GM18519 (cell line): ENCODE measurements at regions not wholly inside any gene's neighbourhood (a gene's known extent, or its start where the extent isn't known, plus 50 kb on each side); places are given as distances from the start of the nearest gene placed in this dataset.
A peak's percentile ranks its signal among the peaks of the same experiment; 100 is the strongest.

Experiments
- ATAC-seq: cut with Tn5 transposase; IDR thresholded peaks from one replicate; pipeline ENCODE4 v1.9.1; 2021; ENCODE audit warnings: mild to moderate bottlenecking, moderate library complexity; ENCODE audit not compliant: unreplicated experiment, low FRiP score

DNA sequence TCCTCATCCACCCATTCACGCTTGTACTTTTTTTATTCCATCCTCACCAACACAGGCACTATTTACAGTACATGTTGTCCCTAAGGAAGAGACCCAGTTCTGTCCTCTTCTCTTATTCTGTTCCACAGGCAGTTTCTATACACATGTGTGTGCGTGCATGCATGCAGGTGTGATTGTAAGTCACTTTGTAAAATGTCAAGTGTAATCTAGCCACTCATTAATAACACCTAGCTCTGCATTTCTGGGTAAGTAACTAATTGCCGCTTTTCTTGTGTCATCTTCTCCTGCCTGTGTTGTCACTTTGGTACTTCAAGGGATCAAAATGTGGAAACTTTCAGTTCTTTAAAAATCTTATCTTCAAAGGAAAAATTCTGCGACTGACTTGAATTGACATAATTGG, 377.2 kb downstream of the SEC16B start:
- ATAC-seq: no peak

DNA sequence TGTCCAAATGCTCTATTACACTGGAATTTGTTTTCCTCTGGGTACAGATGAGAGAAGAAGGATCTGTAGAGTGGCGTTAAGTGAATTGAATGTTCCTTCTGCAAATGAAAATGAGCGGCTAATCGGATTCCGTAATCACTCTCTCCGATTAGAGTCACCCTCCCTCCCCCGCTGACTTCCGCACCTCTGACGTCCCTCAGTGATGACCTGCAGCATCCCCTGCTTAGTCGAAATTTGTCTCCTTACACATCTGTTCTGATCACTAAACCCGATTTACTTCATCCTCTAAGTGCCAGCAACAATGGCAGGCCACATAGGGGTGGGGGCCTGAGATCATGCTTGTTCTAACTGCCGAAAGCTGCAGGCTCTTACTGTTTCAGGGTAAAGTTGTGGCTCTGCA, 378.7 kb downstream of the SEC16B start:
- no peak for ATAC-seq

DNA sequence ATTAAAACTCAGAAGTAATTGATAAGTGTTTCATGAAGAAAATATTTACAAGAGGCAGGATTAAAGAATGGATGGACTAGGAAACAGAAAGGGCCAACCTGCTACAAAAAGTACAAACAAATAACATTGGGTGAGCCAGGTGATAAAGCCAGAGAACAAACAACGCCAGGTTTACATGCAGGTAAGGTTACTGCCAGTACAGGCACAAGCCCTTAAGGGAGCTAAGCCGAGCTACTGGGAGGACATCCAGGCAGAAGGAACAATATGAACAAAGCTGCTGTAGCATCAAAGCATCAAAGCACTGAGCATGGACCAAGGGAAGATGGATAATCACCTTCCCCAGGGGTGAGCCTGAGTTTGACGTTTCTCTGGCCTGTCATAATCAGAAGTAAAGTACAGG, 380.7 kb downstream of the SEC16B start:
- no peak for ATAC-seq

DNA sequence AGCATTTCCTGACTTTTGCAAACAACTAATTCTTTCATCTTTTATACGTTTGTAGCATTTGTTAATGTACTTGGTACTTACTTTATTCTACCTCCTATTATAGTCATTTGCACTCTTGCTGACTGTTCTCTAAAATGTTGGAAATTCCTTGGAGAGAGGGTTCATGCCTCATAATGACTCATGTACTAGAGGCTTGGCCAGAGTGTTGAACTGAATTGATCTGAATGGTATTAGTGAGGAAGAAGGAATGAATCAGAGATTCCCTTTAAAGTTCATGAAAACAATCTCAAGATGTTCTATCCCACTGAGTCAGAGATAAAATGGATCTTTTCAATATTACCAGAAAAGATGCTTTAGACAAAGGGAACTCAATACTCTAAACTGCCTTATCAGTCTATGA, 383.4 kb downstream of the SEC16B start:
- ATAC-seq: no peak

DNA sequence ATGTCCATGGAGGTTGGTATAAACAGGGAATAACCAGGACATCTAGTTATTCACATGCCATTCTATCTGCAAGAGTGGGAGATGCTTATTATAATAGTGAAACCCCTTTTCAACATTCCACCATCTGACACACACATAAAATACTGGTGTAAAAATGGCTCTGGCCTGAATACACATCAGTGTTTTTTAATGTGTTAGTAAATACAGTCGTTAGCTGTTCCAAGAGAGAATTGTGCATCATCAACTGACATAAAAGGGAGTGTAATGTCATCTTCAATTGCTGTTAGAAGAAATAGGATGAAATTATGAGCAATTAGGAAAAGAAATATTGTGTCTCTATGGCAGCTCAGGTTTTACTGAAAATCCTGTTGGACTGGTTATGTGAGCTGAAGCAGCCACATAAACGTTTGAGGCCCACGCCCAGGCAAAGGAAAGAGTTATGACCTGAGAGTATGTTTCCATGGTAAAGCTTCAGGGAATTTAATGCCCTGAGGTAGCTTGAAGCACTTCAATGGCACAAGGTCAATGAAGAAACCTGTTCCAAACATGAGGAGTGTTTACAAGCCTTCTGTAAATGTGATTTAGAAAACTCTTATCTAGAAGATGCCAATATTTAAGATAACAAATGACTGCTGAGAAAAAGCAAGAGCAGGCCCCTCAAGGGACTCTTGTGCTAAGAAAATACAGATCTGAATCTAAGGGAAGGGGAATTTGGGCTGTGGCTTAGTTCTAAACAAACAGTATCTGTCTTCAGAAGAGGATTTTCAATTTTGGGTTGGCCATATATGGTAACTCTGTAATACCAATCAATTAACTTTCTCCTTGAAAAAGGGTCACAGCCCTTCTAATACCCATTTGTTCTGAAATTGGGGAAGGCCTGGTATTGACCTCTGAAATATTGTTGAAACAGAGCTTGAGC, 384.3 kb downstream of the SEC16B start:
- ATAC-seq: no peak

DNA sequence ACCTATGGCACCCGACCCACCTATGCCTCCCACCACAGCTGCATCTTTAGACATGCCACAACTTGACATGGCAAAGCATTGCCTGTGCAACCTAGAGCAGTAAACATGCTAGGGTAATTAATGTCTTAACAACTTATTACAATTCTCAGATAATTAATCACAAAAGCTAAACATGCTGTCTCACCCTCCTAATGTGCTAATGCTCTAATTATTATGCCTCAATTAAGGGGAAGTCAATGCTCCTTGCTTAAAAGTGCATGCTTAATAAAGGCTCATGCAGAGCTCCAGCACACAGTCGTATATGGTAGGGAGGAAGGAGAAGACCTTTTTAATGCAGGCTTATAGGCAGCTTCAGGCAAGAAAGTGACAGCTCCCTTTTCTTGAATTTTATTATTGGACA, 396.0 kb downstream of the SEC16B start:
- ATAC-seq: no peak

DNA sequence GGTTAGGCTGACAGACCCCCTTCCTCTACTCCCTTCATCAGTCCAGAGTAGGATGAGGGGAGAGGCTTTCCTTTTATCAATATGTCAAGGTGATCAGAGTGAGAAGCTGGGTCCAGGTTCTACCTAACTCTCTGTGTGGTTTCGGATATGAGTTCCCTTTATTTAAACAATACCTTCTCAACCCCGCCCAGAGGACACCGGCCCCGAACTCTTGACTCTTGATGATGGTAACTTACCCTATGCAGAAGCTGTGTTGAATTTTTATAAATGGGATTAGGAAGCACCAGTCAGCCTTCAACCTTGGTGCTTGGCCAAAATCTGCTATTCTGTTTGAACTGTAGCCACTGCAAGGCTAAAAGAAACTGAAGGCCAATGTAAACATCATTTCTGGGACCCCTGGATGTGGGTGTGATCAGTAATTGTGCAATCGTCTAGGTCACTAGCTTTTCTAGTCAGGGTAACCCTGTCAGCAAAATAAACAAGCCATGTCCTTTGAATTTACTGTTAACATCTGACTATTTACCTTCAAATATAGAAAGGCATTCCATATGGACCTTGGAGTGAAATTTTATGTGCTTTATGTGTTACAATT, 398.3 kb downstream of the SEC16B start:
- no peak for ATAC-seq

DNA sequence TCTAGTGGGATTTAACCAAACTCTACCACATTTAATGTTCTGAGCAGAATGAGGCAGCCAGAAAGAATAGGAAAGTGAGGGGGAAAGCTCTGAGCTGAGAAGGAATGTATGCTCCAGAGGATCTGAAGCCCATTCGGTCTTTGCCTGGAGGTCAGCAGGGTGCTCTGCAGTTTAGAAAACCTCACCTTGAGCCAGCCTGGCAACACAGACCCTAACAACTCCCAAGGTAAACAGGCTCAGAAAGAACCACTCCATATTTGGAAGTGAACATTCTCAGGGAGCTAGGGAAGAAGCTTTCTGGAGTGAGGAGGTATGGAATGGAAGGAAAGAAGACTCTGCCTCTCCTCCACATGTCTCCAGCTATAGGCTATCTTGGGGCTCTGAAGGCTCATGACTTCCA, 398.8 kb downstream of the SEC16B start:
- no peak for ATAC-seq

DNA sequence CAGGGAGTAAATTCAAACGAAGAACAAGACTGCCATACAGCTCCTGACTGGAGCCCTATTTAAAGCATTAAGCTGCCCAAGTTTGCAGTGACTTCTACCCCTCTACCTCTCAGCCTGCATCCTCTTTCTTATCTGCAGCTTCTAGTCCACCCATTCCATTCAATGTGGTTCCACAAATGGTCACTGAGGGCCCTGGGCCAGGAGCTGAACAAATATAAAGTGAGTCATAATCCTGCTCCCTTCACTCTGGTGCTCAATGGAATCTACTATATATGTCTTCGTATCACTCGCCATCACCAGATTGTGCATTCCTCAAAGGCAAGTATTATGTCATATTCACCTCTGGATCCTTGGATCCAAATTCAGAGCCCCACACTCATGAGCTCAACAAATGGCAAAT, 398.7 kb downstream of the BRINP2 start:
- no peak for ATAC-seq

DNA sequence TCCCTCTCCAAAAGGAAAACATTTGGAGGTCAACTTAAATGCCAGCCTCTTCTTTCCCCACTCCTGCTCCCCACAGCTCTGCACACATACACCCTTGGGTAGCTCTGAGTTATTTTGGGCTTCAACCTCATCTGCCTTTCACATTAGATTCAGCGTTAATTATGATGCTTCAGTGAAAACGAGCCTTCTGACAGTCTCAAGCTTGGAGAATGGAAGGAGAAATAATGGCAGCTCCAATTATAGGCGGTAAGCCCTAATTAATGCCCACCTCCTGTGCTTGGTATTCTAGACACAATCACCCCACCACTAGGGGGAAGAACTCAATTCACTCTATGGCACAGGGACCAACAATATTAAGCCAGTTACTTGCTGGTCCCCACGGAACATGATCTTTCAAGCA, 397.9 kb downstream of the BRINP2 start:
- no peak for ATAC-seq

DNA sequence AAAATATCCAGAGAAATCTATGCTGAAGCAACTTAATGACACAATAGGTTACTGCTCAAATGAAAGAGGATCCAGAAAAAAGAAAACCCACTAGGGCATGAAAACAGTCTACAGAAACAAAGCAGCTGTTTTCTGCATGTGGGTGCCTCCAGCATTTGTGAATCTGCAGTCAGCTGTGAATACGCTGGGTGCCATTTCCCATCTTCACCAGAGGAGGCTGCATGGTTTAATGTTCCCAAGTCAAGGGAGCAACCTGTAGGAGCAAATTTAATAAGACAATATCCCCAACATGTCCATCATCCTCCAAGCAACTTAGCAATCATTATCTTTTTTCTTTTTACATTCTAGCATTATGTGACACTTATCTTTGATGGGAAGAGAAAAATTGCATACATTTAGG, 396.6 kb downstream of the BRINP2 start:
- no peak for ATAC-seq

DNA sequence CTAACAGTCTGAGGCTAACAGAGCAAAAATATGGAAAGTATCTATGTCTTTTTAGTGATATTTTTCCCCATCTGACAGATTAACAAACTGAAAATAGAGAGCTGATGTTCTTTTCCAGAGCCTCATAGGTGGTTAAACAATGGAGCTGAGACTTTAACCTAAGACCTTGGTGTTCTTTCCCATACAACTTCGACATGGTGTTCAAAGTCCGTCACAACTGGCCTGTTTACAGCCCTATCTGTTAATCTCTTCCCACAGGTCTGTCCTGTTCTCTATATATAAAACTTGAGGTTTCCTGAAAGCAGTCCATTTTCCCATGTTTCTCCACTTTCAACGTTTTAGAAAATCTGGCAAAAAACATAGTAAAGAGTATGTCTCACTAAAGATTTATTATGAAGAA, 395.7 kb downstream of the BRINP2 start:
- ATAC-seq: no peak

DNA sequence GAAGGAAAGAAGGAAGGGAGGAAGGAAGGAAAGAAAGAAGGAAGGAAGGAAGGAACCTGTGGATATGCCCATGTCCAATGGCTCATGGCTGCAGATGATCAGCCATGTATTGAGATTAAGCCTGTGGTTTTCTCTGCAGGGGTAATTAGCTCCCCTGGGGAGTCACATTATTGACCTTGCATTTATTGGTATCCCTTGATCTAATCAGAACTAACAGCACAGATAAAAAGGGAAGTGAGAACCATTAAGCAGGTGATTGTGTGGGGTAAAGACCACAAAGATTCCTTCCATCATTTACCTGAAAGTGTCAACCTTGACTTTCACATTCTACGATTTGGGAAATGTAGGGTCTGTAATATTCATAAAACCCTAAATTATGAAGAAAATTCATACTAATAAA, 390.7 kb downstream of the BRINP2 start:
- ATAC-seq: peak; percentile 85

DNA sequence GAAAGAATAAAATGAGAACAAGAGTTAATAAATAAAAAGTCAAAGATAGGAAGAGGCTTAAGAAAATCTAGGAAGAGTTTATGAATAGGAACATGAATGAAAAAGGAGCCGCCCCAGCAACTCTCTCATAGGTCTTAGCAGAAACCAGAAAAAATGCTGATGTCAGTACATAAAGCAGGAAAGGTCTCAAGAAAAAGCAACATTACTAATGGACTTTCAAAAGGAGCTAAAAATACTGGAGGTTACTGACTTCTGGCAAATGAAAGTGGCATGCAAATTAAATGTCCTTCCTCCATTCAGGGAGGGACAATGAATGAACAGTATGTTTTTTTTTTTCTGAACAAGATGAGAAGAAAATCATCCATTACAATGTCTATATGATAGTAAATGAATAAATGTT, 387.6 kb downstream of the BRINP2 start:
- peak; percentile 45 for ATAC-seq

DNA sequence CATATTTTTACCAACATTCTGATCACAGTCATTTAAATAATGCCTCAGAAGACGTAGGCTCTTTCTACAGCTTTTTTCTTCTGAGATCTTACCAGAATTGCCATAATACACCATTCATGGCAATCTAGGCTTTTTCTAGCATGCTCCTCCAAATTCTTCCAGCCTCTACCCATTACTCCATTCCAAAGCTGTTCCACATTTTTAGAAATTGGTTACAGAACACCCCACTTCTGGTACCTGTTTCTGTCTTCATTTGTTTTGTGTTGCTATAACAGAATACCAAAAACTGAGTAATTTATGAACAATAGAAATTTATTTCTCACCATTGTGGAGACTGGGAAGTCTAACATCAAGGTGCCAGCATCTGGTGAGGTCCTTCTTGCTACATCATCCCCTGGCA, 385.4 kb downstream of the BRINP2 start:
- no peak for ATAC-seq

DNA sequence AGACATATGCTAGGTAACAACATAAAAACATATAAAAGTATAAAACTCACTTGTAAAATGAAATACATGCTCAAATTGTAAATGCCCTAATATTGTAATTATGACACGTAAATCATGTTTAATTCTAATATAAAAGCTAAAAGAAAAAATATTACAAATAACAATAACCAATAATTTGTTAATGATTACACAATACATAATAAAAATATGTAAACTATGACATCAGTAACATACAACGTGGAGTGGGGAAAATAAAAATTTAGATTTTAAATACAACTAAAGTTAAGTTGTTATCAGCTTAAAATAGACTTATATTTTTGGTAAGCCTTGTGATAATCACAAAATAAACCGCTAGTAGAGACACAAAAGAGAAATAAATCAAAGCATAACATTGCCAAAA, 376.4 kb downstream of the BRINP2 start:
- no peak for ATAC-seq

DNA sequence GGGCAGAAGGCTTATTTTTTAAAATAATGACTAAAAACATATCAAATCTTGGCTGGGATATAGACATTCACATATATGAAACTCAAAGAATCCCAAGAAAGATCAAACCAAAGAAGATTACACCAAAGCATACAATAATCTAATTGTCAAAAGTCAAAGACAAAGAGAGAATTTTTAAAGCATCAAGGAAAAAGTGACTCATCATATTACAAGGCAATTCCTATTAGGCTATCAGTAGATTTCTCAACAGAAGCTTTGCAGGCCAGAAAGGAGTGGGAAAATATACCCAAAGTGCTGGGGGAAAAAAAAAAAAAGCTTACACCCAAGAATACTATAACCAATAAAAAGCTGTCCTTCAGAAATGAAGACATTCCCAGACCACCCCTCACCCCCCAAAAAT, 375.6 kb downstream of the BRINP2 start:
- no peak for ATAC-seq

DNA sequence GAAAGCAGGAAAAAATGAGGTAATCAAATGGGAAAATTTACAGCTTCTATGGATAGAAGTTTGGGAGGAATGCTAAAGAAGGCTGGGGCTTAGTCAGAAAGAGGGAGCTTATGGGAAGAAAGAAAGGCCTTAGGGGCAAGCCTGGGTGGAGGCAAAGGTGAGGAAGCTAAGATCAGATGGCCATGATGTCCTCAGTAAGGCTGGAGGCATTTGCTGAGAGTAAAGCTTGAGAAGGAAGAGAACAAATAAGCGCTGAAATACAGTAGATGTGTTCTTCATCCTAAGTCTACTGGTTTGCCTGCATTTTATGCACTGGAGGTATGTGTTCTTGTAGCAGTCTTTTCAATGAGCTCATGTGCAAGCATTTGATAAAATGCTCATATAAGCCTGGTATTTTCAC, 355.4 kb downstream of the BRINP2 start:
- no peak for ATAC-seq

DNA sequence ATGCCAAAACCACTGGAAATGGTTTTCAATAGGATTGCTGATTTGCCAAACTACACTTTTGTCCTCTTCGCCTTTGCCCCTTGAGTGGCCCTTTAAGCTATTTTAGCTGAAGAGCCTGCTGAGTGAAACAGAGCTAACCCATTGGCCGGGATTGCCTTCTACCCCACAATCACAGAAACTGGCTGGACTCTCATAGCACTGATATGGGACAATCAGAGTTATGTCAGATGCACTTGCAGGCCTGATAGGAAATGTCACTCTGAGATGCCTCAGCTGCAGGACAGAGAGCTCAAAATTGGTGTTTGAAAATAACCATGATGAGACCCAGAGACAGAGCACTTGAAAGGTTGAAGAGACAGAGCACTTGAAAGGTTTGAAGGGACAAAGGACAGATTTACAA, 354.4 kb downstream of the BRINP2 start:
- no peak for ATAC-seq

DNA sequence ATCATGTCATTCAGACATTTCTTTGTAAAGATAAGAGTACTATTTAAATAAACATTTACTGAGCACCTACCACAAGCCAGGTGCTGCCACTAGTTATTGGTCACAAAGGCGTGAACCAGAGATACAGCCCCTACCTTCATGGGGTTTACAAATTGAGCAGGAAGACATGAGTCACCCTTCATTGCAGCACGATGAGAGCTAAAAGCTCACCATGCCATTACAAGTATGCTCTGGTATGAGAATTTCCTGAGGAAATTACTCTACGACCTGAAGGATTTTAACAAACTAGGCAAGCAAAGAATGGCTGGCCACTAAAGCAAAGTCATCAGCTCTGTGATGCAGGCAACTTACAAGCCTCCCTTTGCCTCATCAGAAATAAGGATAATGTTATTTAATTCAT, 346.8 kb downstream of the BRINP2 start:
- no peak for ATAC-seq

DNA sequence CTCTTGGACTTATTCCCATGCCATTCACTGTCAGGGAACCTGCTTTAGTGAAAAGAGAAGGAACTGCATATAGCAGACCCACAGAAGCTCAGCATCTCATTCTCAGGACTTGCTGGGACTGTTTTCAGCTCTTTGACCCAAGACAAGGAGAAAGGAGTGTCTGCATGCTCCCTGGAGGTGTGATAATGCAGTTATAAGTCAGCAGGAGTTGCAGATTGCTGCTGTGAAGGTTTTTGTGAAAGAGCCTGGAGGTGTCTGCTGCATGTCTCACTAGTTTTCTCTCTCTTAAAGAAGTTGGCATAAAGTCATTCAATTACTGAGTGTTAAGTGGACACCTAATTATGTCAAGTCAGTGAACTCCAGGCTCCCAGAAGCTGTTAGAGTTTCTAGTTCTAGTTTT, 343.4 kb downstream of the BRINP2 start:
- ATAC-seq: no peak

DNA sequence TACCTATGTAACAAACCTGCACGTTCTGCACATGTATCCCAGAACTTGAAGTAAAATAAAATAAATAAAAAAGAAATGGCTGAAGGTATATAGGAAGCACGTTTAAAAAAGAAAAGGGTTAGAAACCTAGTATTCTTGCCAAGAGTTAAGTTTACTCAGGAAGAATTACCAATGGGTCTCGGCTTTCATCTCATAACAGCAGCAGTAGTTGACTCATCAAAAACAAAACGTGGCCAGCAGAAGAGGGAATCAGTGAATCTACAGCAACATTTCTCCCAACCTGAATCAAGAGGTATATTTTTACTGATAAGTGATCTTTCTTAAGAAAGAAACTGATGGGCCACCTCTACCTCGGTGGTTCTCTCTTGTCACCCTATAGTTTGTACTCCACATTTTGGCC, 340.3 kb downstream of the BRINP2 start:
- no peak for ATAC-seq
